ENCODE measurements at regions not wholly inside any gene's neighbourhood (a gene's known extent, or its start where the extent isn't known, plus 50 kb on each side); places are given as distances from the start of the nearest gene placed in this dataset.

DNA sequence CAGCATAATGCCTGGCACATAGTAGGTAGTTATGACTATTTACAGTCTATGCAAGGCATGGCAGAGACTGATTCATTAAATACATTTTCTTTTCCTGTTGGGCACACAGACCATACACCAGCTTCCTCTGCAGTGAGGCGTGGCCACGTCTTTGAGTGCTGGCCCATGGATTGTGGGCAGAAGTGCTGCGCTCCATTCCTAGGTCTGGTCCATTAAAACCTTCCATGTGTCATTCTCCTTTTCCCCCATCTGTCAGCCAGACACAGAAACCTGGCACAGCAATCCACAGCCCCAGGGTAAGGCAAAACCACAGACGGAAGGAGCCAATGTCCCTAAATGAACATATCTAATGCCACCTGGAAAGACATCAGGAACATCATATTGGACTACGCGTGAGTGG, 141.9 kb downstream of the TTC32 start:
- Mint-ChIP-seq H3K9me3 (no peaks in the 10 kb centered on the region), H3K4me1 (no peaks in the 10 kb centered on the region), H3K27ac (no peak overlapping the region), H3K36me3 (peaks cover 0 to 1% of the 10 kb centered on the region in 2 donors), H3K27me3 (peaks cover 0 to 2% of the 10 kb centered on the region in 2 donors), H3K4me3 (no peak overlapping the region)
- DNase-seq (no peak), ATAC-seq (replicated peaks) (no peak)

DNA sequence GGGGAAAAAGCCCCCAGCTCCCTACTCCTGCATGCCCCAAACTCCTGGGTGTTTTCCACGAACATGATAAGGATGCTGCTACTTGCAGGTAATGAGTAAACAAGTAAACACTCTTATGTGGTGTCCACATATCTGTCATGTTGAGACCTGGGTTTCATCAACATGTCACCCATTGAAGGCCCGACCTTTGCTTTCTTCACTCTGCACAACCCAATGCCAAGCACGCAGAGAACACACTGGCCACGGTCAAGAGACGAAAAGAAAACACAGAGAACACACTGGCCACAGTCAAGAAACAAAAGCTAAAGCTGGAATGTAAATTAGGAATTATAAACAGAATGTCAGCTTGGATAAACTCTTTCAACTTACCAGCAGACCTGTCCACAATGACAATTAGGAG, 143.1 kb downstream of the TTC32 start:
- Mint-ChIP-seq H3K36me3 (peaks cover 0 to 1% of the 10 kb centered on the region in 2 donors), H3K27ac (no peak overlapping the region), H3K4me3 (no peak overlapping the region), H3K9me3 (no peaks in the 10 kb centered on the region), H3K4me1 (no peaks in the 10 kb centered on the region), H3K27me3 (peaks cover 3 to 4% of the 10 kb centered on the region in 2 donors)
- DNase-seq (no peak), ATAC-seq (replicated peaks) (no peak)

DNA sequence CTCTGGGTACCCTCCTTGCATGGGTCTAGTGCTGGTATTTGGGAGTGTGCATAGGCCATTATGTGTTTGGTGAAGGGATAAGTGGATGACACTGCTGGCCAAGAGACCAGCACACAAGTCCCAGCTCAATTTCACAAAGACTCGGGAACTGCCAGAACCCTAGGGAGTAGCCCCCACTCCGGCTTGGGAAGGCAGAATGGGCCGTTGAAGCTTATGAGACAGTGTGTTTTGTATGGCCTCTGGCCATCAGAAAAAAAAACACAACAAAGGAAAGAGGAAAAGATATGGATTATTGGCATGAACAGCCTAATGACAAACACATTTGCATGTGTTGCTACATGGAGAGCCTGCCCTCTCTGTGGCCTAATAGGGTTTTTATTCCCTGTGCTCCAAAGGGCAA, 144.2 kb downstream of the TTC32 start:
- H3K27ac Mint-ChIP-seq, result no peak overlapping the region

DNA sequence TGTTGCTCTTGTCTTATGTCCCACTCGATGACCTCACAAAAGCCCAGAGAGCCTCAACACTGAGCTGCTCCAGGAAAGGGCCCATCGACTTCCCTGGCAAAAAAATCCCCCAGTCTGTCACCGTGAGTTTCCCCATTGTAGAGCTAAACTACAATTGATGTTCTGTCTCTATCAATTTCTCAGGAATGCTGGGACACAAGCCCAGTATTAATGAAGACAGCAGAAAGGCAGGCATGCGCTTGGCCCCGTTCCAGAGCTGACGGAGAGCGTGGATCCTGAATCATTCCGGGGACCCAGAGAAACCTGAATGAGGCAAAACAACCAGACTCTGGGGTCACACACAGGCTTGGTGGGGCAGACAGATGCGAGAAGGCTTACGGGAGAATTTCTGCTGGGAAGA, 146.9 kb downstream of the TTC32 start:
- Mint-ChIP-seq H3K4me1 (no peaks in the 10 kb centered on the region), H3K4me3 (no peak overlapping the region), H3K27ac (no peak overlapping the region), H3K9me3 (no peaks in the 10 kb centered on the region), H3K36me3 (no peaks in the 10 kb centered on the region), H3K27me3 (peaks cover 3 to 13% of the 10 kb centered on the region in 2 donors)
- no peak for DNase-seq
- ATAC-seq (replicated peaks), result no peak

More for the DNA sequence above, 144.2 kb downstream of the TTC32 start:
- Mint-ChIP-seq H3K36me3 (peaks cover 0 to 1% of the 10 kb centered on the region in 2 donors), H3K27me3 (peaks cover 3 to 8% of the 10 kb centered on the region in 2 donors), H3K4me1 (no peaks in the 10 kb centered on the region), H3K4me3 (no peak overlapping the region), H3K9me3 (no peaks in the 10 kb centered on the region)
- ATAC-seq (replicated peaks) (no peak), DNase-seq (no peak)

DNA sequence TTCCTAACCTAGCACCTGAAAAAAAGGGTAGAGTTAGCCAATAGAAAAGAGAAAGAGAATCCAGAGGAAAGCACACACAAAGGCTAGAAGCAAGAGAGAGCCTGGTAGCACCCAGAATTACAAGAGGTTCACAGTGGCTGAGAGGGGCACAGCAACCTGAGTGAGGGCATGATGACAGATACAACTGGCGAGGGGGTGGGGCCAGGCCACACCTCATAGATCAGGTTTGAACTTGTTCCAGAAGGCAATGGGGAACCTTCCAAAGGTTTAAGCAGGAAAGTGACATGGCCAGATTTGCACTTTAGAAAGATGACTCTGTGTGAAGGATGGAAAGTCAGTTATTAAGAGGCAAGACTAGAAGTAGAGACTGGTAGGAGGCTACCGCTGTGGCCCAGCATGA, 148.0 kb downstream of the TTC32 start:
- Mint-ChIP-seq H3K4me3 (no peak overlapping the region), H3K4me1 (no peaks in the 10 kb centered on the region), H3K27ac (no peak overlapping the region), H3K36me3 (no peaks in the 10 kb centered on the region), H3K27me3 (peaks cover 3 to 13% of the 10 kb centered on the region in 2 donors), H3K9me3 (no peaks in the 10 kb centered on the region)
- DNase-seq (no peak), ATAC-seq (replicated peaks) (no peak)

DNA sequence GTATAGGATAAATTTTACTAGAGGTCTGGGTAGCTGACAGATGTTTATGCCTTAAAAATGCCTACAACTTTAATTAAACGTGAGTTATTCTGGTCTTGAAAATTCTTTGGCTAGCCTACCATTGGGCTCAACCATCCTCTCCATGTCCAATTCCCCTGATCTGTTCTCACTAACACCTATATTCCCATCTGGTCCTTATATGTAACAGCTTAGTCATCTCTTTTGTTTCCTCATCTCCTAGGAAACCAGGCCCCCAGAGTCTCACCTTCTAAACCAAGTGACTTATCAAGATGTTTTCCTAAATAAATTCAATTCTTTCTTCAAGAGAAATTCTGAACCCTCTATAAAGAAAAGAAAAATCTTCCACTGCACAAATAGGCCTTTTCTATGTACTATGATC, 148.5 kb downstream of the TTC32 start:
- ATAC-seq (replicated peaks) (no peak), DNase-seq (no peak)
- peaks cover 3 to 13% of the 10 kb centered on the region in 2 donors for H3K27me3 Mint-ChIP-seq
- no peaks in the 10 kb centered on the region for H3K4me1 Mint-ChIP-seq
- no peak overlapping the region for H3K4me3 Mint-ChIP-seq
- no peaks in the 10 kb centered on the region for H3K9me3 Mint-ChIP-seq
- H3K36me3 Mint-ChIP-seq, result no peaks in the 10 kb centered on the region
- H3K27ac Mint-ChIP-seq, result no peak overlapping the region

DNA sequence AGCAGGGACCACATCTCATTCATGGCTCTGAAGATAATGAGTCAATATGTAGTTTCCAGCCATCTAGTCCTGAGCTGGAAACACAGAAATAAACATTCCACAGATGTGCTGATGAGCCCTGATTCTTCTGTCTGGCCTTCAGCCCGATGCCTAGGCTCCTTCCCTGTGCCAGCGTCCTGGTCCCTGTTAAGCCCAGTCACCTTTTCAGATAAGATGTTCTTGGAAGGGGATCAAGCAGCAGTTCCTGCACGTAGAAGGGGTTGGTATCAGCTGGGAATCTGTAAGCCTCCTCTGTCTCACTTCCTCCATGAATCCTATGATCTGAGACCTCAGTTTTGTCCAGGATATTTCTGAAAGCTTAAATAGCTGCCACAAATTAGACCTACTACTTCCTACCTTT, 149.3 kb downstream of the TTC32 start:
- Mint-ChIP-seq H3K9me3 (no peaks in the 10 kb centered on the region), H3K4me1 (no peaks in the 10 kb centered on the region), H3K27ac (no peak overlapping the region), H3K4me3 (no peak overlapping the region), H3K36me3 (no peaks in the 10 kb centered on the region), H3K27me3 (peaks cover 3 to 13% of the 10 kb centered on the region in 2 donors)
- no peak for DNase-seq
- ATAC-seq (replicated peaks), result no peak

DNA sequence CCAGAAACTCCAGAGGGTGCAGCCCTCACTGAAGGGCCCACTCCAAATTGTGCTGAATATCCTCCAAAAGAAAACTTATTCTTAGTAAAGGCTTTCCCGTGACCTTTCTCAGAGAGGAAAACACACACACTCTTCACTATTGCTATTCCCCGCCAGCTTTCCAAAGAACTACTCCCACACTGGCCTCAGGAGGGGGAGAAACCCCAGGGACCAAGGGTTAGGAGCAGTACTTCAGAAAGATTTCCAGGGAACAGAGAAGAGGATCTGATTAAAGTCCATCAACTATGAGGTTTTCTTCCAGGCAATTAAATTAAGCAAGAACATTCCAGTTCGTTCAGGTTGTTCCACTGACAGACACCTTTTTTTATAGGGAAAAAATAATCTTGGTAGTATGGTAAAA, 150.2 kb downstream of the TTC32 start:
- no peaks in the 10 kb centered on the region for H3K9me3 Mint-ChIP-seq
- DNase-seq, result no peak
- no peak for ATAC-seq (replicated peaks)
- no peak overlapping the region for H3K27ac Mint-ChIP-seq
- H3K36me3 Mint-ChIP-seq, result no peaks in the 10 kb centered on the region
- peaks cover 3 to 13% of the 10 kb centered on the region in 2 donors for H3K27me3 Mint-ChIP-seq
- H3K4me3 Mint-ChIP-seq, result no peak overlapping the region
- no peaks in the 10 kb centered on the region for H3K4me1 Mint-ChIP-seq

DNA sequence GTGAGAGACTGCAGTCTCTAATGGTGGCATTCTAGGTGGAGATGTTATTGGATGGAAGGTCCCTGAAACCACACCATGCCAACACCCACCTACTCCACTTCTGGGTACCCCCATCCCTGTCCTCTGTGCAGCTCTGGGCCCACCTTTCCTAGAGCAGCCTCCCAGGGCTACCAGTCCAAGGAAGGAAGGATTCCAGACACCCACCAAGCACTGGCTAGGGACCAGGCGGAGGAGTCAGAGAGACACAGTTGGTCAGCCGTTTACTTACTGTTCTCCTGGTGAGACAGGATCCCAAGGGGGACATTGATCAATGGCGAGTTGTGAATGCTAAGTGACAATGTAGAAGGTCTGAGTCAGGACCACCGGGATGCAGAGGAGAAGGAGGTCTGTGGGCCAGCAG, 151.6 kb downstream of the TTC32 start:
- H3K4me3 Mint-ChIP-seq, result no peak overlapping the region
- peaks cover 3 to 13% of the 10 kb centered on the region in 2 donors for H3K27me3 Mint-ChIP-seq
- no peak overlapping the region for H3K27ac Mint-ChIP-seq
- H3K36me3 Mint-ChIP-seq, result no peaks in the 10 kb centered on the region
- no peak for ATAC-seq (replicated peaks)
- peaks cover 0 to 2% of the 10 kb centered on the region in 2 donors for H3K9me3 Mint-ChIP-seq
- DNase-seq, result no peak
- H3K4me1 Mint-ChIP-seq, result no peaks in the 10 kb centered on the region

DNA sequence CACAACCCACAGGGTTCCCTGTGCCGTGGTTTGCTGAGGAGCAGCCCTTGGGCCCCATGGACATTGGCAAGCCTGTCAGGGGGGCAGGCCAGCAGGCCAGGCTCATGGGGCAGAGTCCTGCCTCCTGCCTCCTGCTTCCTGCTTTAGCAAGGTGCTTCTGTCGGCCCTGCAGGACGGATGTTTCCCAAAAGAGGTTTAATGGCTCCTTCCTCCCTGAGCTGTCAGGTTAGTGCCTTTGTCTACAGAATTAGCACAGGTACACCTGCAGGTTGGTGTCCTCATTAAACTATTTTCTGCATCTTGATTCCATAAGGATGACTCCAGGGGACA, 152.3 kb downstream of the TTC32 start:
- Mint-ChIP-seq H3K9me3 (peaks cover 0 to 2% of the 10 kb centered on the region in 2 donors), H3K4me1 (no peaks in the 10 kb centered on the region), H3K27ac (no peak overlapping the region), H3K4me3 (no peak overlapping the region), H3K36me3 (no peaks in the 10 kb centered on the region), H3K27me3 (peaks cover 0 to 13% of the 10 kb centered on the region in 2 donors)
- no peak for DNase-seq
- no peak for ATAC-seq (replicated peaks)

DNA sequence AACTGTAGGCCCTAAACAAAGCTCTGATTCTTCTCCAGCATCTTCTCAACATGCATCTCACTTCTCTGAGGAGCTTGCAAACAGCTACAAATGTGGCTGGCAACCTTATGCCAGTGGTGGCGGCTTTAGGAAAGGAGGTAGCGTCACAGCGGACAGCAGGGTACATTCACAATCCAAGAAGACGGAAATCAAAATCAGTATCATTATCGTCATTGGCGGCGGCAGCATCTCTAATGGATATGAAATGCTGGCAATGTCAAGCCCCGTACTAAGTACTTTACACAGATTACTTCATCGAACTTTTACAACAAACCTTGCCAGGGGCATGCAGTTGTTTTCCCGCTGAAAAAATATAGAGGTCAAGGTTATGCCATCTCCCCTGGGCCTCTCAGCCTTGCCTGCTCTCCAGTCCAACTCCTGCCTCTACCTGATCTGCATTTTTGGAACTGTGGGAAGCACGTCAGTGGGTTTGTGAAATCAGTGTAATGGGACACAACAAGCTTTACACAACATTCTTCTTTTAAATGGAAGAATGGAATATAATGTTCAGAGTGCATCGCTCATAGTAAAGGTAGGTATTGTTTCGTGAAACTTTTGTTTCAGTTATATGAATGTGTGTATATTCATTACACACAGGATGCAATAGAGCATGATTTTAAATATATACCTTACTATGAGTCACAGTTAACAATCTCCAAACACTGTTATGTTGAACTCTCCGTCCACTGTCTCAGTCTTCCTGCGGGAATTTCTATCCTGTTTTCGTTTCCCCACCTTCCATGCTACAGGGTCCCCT, 152.9 kb downstream of the TTC32 start:
- no peaks in the 10 kb centered on the region for H3K4me1 Mint-ChIP-seq
- H3K4me3 Mint-ChIP-seq, result no peak overlapping the region
- no peak overlapping the region for H3K27ac Mint-ChIP-seq
- DNase-seq (no peak), ATAC-seq (replicated peaks) (no peak)
- peaks cover 0 to 2% of the 10 kb centered on the region in 2 donors for H3K9me3 Mint-ChIP-seq
- H3K27me3 Mint-ChIP-seq, result peaks cover 0 to 12% of the 10 kb centered on the region in 2 donors
- H3K36me3 Mint-ChIP-seq, result no peaks in the 10 kb centered on the region

DNA sequence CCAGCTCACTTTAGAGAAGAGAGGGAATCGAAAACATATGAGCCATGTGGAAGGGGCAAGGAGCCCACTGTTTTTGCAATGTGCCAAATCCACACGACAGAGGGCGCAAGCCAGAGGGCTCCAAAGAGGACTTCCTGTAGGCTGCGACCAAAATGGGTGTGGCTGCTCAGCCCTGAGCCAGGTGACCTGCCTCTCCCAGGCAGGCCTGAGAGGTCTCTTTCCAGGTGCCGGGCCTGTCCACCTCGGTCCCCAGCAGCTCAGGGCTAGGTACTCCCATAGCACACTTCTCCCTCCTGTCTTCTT, 153.8 kb downstream of the TTC32 start:
- no peak for ATAC-seq (replicated peaks)
- Mint-ChIP-seq H3K9me3 (peaks cover 0 to 2% of the 10 kb centered on the region in 2 donors), H3K27ac (no peak overlapping the region), H3K36me3 (no peaks in the 10 kb centered on the region), H3K4me1 (no peaks in the 10 kb centered on the region), H3K27me3 (peaks cover 0 to 6% of the 10 kb centered on the region in 2 donors), H3K4me3 (no peak overlapping the region)
- no peak for DNase-seq

DNA sequence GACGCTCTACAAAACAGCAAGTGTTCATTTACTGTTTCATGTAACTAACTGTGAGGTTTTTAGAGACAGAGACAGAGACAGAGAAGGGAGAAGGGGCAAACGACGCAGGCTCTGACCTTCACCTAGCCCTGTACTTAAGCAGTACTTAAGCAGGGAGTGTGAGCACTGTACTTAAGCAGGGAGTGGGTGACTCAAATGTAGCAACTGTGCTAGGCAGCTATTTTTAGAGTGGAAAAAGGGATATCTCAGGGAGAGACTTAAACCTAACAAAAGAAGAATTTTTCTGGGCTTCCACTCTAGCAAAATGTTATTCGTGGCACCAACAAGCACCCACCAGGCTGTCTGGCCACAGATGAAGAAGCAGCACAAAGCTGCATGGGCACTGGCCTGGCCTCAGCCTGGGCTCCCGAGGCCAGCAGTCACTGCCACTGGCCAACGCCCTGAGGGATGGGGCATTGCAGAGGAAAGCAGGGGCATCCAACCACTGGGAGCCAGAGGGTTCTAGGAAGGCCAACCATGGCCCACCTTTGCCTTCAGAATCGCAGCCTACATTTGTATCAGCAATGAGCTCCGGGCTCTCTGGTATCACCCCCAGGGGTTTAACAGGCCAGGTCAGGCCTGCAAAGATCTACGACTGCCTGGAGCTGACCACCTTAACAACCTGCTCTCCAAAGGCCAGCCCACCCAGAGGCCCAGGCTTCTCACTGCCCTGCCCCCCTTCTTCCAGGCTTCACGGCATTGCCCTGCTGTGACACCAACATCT, 154.3 kb downstream of the TTC32 start:
- peaks cover 0 to 6% of the 10 kb centered on the region in 2 donors for H3K27me3 Mint-ChIP-seq
- H3K4me1 Mint-ChIP-seq, result no peaks in the 10 kb centered on the region
- H3K27ac Mint-ChIP-seq, result no peak overlapping the region
- peaks cover 0 to 2% of the 10 kb centered on the region in 2 donors for H3K9me3 Mint-ChIP-seq
- no peak for ATAC-seq (replicated peaks)
- no peak overlapping the region for H3K4me3 Mint-ChIP-seq
- no peak for DNase-seq
- H3K36me3 Mint-ChIP-seq, result no peaks in the 10 kb centered on the region

DNA sequence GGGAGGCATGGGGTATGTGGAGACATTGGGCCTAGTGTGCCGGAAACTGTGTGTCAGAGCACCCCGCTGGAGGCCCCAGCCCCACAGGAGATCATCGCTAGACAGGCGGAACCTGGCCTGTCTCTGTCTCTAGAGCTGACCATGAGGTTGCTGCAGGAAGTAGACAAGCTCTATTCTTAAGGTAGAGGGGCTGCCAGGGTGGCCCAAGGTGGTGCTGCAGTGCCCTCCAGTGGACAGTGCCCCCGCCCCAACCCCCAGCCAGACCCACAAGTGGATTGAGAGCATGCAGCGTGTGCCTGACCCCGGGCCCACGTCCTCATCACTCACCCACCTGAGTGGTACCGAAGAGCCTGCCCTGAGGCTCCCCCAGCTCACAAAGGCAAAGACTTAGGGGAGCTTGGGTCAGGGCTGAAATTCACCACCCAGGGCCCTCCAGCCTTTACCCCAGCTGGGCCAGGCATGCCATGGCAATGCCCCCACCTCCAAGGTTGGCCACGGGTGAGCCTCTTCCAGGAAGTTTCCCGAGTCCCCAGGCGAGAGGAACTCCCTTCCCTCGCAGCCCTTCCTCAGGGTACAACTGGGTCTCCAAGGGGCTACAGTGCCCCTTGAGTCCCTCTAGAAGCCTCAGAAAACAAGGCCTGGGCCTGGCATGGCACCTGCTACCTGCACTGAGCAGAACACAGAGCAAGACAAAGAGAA, 155.0 kb downstream of the TTC32 start:
- H3K4me1 Mint-ChIP-seq, result no peaks in the 10 kb centered on the region
- peaks cover 0 to 6% of the 10 kb centered on the region in 2 donors for H3K27me3 Mint-ChIP-seq
- no peak overlapping the region for H3K27ac Mint-ChIP-seq
- no peaks in the 10 kb centered on the region for H3K36me3 Mint-ChIP-seq
- no peak overlapping the region for H3K4me3 Mint-ChIP-seq
- no peak for ATAC-seq (replicated peaks)
- H3K9me3 Mint-ChIP-seq, result peaks cover 0 to 2% of the 10 kb centered on the region in 2 donors
- no peak for DNase-seq

All from stimulated activated naive B cell treated with anti-CD40 and anti-IgM and Interleukin-4, amounts not matched to agents 10 μg/mL and 1 μg/mL and 100 μg/mL, for 72 hours (primary cell).